IMR-90 (cell line): ENCODE measurements at regions not wholly inside any gene's neighbourhood (a gene's known extent, or its start where the extent isn't known, plus 50 kb on each side); places are given as distances from the start of the nearest gene placed in this dataset.
A peak's percentile ranks its signal among the peaks of the same experiment; 100 is the strongest.

ENCODE experiments used
- ATAC-seq: fragments of 200-7000 bp; cut with Tn5 transposase; 2 replicates; pipeline ENCODE4 v1.9.1; 2020; ENCODE audit warnings: low read depth, mild to moderate bottlenecking, moderate library complexity
- BruUV-seq: library from RNA; stranded (reverse); fragments of 400-500 nt; replicated peaks from 2 replicates; lab custom pipeline; 2021; lab: Mats Ljungman, UMichigan
- CTCF ChIA-PET: fragments of 300-600 bp; formaldehyde crosslinking; extraction: SDS; loops from one replicate; lab custom pipeline; 2021; ENCODE audit warnings: antibody characterized with exemption; lab: Yijun Ruan, JAX
- POLR2A ChIA-PET: fragments of 300-600 bp; sonication (Branson Sonifier 250); formaldehyde crosslinking; loops from one replicate; lab custom pipeline; 2022; ENCODE audit warnings: antibody characterized with exemption; ENCODE audit not compliant: unreplicated experiment; lab: Charles Lee
- DNase-seq: peaks from one replicate; pipeline ENCODE4 v3.0.0; 2013
- H2AFZ ChIP-seq: replicated peaks from 2 replicates; pipeline ENCODE3; 2013; ENCODE audit warnings: low read length, mild to moderate bottlenecking; ENCODE audit not compliant: poor library complexity
- H2AK5ac ChIP-seq: 2 replicates; pipeline ENCODE4 v1.6.1; 2013; ENCODE audit warnings: low read depth, low read length, inconsistent platforms
- H2AK9ac ChIP-seq: replicated peaks from 2 replicates; pipeline ENCODE3; 2013; ENCODE audit warnings: mild to moderate bottlenecking, low read depth, low read length, moderate library complexity; ENCODE audit not compliant: poor library complexity
- H2BK120ac ChIP-seq: 2 replicates; pipeline ENCODE4 v1.6.1; 2013; ENCODE audit warnings: low read depth, low read length, inconsistent platforms
- H2BK15ac ChIP-seq: 3 replicates; pipeline ENCODE4 v1.6.1; 2013; ENCODE audit warnings: low read depth, low read length, inconsistent platforms
- H2BK20ac ChIP-seq: 2 replicates; pipeline ENCODE4 v1.6.1; 2013; ENCODE audit warnings: low read depth, mild to moderate bottlenecking, inconsistent platforms, low read length, moderate library complexity
- H2BK5ac ChIP-seq: 2 replicates; pipeline ENCODE4 v1.6.1; 2013; ENCODE audit warnings: mild to moderate bottlenecking, low read depth, low read length, inconsistent platforms; ENCODE audit not compliant: poor library complexity, severe bottlenecking
- H3K14ac ChIP-seq: replicated peaks from 2 replicates; pipeline ENCODE4 v1.6.1; 2013; ENCODE audit warnings: low read depth, low read length, inconsistent platforms
- H3K18ac ChIP-seq: 2 replicates; pipeline ENCODE4 v1.6.1; 2013; ENCODE audit warnings: low read depth, low read length, control low read depth
- H3K23ac ChIP-seq: 2 replicates; pipeline ENCODE4 v1.6.1; 2013; ENCODE audit warnings: low read depth, low read length, inconsistent platforms
- H3K27ac ChIP-seq: 2 replicates; pipeline ENCODE4 v1.5.1; 2013; ENCODE audit warnings: mild to moderate bottlenecking, control low read depth, low read length; ENCODE audit not compliant: insufficient read depth
- H3K27me3 ChIP-seq: 2 replicates; pipeline ENCODE4 v1.6.1; 2013; ENCODE audit warnings: low read length; ENCODE audit not compliant: control insufficient read depth, insufficient read depth
- H3K36me3 ChIP-seq: 2 replicates; pipeline ENCODE4 v1.6.1; 2013; ENCODE audit warnings: low read length, mixed read lengths; ENCODE audit not compliant: control insufficient read depth, insufficient read depth
- H3K4ac ChIP-seq: 2 replicates; pipeline ENCODE4 v1.6.1; 2013; ENCODE audit warnings: low read depth, low read length, inconsistent platforms
- H3K4me1 ChIP-seq: 2 replicates; pipeline ENCODE4 v1.6.1; 2013; ENCODE audit warnings: low read length, mixed read lengths; ENCODE audit not compliant: control insufficient read depth, insufficient read depth
- H3K4me2 ChIP-seq: 2 replicates; pipeline ENCODE4 v1.6.1; 2013; ENCODE audit warnings: low read depth, mild to moderate bottlenecking, control low read depth, low read length, moderate library complexity
- H3K4me3 ChIP-seq: 2 replicates; pipeline ENCODE4 v1.5.1; 2013; ENCODE audit warnings: low read depth, mild to moderate bottlenecking, control low read depth, low read length, moderate library complexity; ENCODE audit not compliant: insufficient read depth
- H3K56ac ChIP-seq: 2 replicates; pipeline ENCODE4 v1.6.1; 2013; ENCODE audit warnings: low read length, inconsistent platforms; ENCODE audit not compliant: insufficient read depth; ENCODE audit errors: extremely low read depth
- H3K79me1 ChIP-seq, 2 experiments: 2 replicates each; pipeline ENCODE4 v1.6.1; 2013; ENCODE audit warnings: low read length in 2 of 2, inconsistent platforms in 1 of 2, low read depth in 1 of 2
- H3K9ac ChIP-seq: 2 replicates; pipeline ENCODE4 v1.6.1; 2013; ENCODE audit warnings: low read depth, low read length, control low read depth
- H3K9me1 ChIP-seq: 2 replicates; pipeline ENCODE4 v1.6.1; 2013; ENCODE audit warnings: low read length, inconsistent platforms; ENCODE audit not compliant: insufficient read depth
- H3K9me3 ChIP-seq: 2 replicates; pipeline ENCODE4 v1.6.1; 2013; ENCODE audit warnings: low read length; ENCODE audit not compliant: control insufficient read depth, insufficient read depth
- H4K20me1 ChIP-seq: 2 replicates; pipeline ENCODE4 v1.6.1; 2013; ENCODE audit warnings: low read length, inconsistent platforms; ENCODE audit not compliant: insufficient read depth
- H4K5ac ChIP-seq: 2 replicates; pipeline ENCODE4 v1.6.1; 2013; ENCODE audit warnings: mild to moderate bottlenecking, low read depth, low read length, control low read depth
- H4K8ac ChIP-seq, 2 experiments: 2 replicates each; pipeline ENCODE4 v1.6.1; 2013; ENCODE audit warnings: low read depth in 2 of 2, low read length in 2 of 2, control low read depth in 1 of 2, inconsistent platforms in 1 of 2
- H4K91ac ChIP-seq: 2 replicates; pipeline ENCODE4 v1.6.1; 2013; ENCODE audit warnings: low read depth, low read length, inconsistent platforms; ENCODE audit not compliant: insufficient read depth
- BHLHE40 ChIP-seq: fragments of 150-350 bp; IDR thresholded peaks from 2 replicates; pipeline ENCODE4 v1.6.1; 2016; ENCODE audit warnings: mild to moderate bottlenecking, low read depth, low read length
- CEBPB ChIP-seq: IDR thresholded peaks from 2 replicates; pipeline ENCODE4 v1.6.1; 2012; ENCODE audit warnings: low read depth, low read length, improper control_type of control experiment
- CHD1 ChIP-seq: IDR thresholded peaks from 2 replicates; pipeline ENCODE4 v1.6.1; 2012; ENCODE audit warnings: low read depth, low read length, improper control_type of control experiment
- RAD21 ChIP-seq: IDR thresholded peaks from 2 replicates; pipeline ENCODE4 v1.6.1; 2012; ENCODE audit warnings: low read length, improper control_type of control experiment
- WGBS, 2 experiments: methylation state at CpG; one replicate each; pipeline versions ENCODE4 v1.1.5 to v1.1.7; 2013; ENCODE audit warnings: missing lambda C conversion rate in 2 of 2; ENCODE audit not compliant: insufficient read length in 1 of 2; ENCODE audit errors: extremely low coverage in 2 of 2; 5-methylcytosine and 5-hydroxymethylcytosine counted together
- dilution Hi-C: fragments of 300-500 bp; cut with HindIII; formaldehyde crosslinking; loops from one replicate; pipeline ENCODE4 v1.14.3; 2018; ENCODE audit warnings: low sequenced_read_pairs; ENCODE audit not compliant: unreplicated experiment
- in situ Hi-C: fragments of 300-500 bp; cut with MboI; formaldehyde crosslinking; loops from 3 replicates; pipeline ENCODE4 v1.14.3; 2019; ENCODE audit warnings: low sequenced_read_pairs, inconsistent platforms, mixed read lengths
- intact Hi-C: fragments of 100-400 bp; cut with micrococcal nuclease; formaldehyde crosslinking; loops from 2 replicates; pipeline ENCODE4 v1.10.0; 2022
- TF ChIP-seq, protein P1 (sequence below): fragments of 150-350 bp; IDR thresholded peaks from 2 replicates; pipeline ENCODE4 v1.6.1; 2017; ENCODE audit warnings: mild to moderate bottlenecking, antibody characterized with exemption, low read length, low read depth
- TF ChIP-seq, protein P2 (sequence below): fragments of 150-350 bp; IDR thresholded peaks from 2 replicates; pipeline ENCODE4 v1.6.1; 2016; ENCODE audit warnings: low read depth, mild to moderate bottlenecking, low read length, moderate library complexity, borderline replicate concordance

DNA sequence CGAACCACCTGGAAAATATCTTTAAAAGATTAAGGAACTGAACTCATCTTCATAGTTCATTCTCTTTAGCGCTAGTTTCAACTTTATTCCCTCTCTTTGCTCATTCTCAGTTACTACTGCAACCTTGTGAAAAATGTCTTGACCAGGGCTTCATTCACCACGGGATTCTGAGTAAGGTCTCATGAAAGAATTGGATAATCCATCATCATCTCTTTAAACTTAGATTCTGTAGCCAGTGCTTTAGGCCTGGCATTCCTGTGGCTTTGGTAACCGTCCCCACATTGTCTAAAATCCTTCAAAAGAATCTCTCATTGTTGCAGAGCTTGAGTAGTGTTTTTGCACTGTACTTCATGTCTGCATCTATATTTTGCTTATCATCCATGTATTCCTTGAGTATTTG is 229.5 kb downstream of the ETAA1 start:
- no CpG with 5 or more reads among the region's 4 CpGs for WGBS, 2 experiments
- POLR2A ChIA-PET, result no interaction called here
- BruUV-seq, result no TSS peak

More for the DNA sequence above, 229.5 kb downstream of the ETAA1 start:
- H3K79me1 ChIP-seq, result no peaks in the 10 kb centered on the region
- H4K91ac ChIP-seq, result no peak overlapping the region
- no peak overlapping the region; the same call in 1 of the 2 replicates for H3K4me2 ChIP-seq
- H2AFZ ChIP-seq, result no peak overlapping the region
- intact Hi-C loops, result no loop called here
- no peaks in the 10 kb centered on the region for H4K20me1 ChIP-seq
- H2BK5ac ChIP-seq, result no peak overlapping the region
- no peak overlapping the region; the same call in 1 of the 2 replicates for H4K5ac ChIP-seq
- in situ Hi-C loops, result loop anchor here (25.0 kb wide), 2 partner anchors 389 to 1039 kb away; no protein-coding TSS in a partner anchor
- H4K8ac ChIP-seq, result peak overlapping the region in 1 of 2 experiments; percentile 28; a peak in 1 of 4 replicates
- H3K9me3 ChIP-seq, result no peaks in the 10 kb centered on the region
- no peak overlapping the region for H3K4ac ChIP-seq
- H2AK5ac ChIP-seq, result no peak overlapping the region
- no peak overlapping the region for H3K4me3 ChIP-seq
- H3K27me3 ChIP-seq, result no peaks in the 10 kb centered on the region
- peak overlapping the region; percentile 6; the same call in 1 of the 2 replicates for H3K18ac ChIP-seq
- no peak overlapping the region for H3K14ac ChIP-seq
- TF ChIP-seq CEBPB, result no peak
- TF ChIP-seq, protein P1, sequence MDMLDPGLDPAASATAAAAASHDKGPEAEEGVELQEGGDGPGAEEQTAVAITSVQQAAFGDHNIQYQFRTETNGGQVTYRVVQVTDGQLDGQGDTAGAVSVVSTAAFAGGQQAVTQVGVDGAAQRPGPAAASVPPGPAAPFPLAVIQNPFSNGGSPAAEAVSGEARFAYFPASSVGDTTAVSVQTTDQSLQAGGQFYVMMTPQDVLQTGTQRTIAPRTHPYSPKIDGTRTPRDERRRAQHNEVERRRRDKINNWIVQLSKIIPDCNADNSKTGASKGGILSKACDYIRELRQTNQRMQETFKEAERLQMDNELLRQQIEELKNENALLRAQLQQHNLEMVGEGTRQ, result no peak
- TF ChIP-seq BHLHE40, result no peak
- no peak for TF ChIP-seq RAD21
- TF ChIP-seq, protein P2, sequence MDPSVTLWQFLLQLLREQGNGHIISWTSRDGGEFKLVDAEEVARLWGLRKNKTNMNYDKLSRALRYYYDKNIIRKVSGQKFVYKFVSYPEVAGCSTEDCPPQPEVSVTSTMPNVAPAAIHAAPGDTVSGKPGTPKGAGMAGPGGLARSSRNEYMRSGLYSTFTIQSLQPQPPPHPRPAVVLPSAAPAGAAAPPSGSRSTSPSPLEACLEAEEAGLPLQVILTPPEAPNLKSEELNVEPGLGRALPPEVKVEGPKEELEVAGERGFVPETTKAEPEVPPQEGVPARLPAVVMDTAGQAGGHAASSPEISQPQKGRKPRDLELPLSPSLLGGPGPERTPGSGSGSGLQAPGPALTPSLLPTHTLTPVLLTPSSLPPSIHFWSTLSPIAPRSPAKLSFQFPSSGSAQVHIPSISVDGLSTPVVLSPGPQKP, result no peak
- no peak for TF ChIP-seq CHD1
- peak overlapping the region; percentile 38; the same call in 1 of the 2 replicates for H2BK120ac ChIP-seq
- peak; percentile 73 for DNase-seq
- H2BK15ac ChIP-seq, result no peak overlapping the region
- no peak overlapping the region for H3K23ac ChIP-seq
- H2AK9ac ChIP-seq, result no peak overlapping the region
- no peak overlapping the region for H3K9ac ChIP-seq
- peaks cover 8% of the 10 kb centered on the region; the same call in 1 of the 2 replicates for H3K4me1 ChIP-seq
- no peak overlapping the region for H2BK20ac ChIP-seq
- H3K9me1 ChIP-seq, result 0 out of 2 replicates have a peak, but pooled peaks cover 2% of the 10 kb centered on the region
- CTCF ChIA-PET, result no interaction called here
- no peak overlapping the region for H3K27ac ChIP-seq
- ATAC-seq, result no peak
- H3K36me3 ChIP-seq, result no peaks in the 10 kb centered on the region
- dilution Hi-C loops, result no loop called here
- no peak overlapping the region for H3K56ac ChIP-seq
